ENCODE measurements at regions not wholly inside any gene's neighbourhood (a gene's known extent, or its start where the extent isn't known, plus 50 kb on each side); places are given as distances from the start of the nearest gene placed in this dataset.

GRCh38 chr10:120105492-120105891 lies 213.0 kb downstream of the SEC23IP start:
- no peak for TF ChIP-seq CTCF (IDR thresholded peaks at IDR 0.05)
- no peak for TF ChIP-seq EZH2 (IDR thresholded peaks at IDR 0.05)
- TF ChIP-seq EZH2phosphoT487 (IDR thresholded peaks at IDR 0.05) = no peak

Data from neural progenitor cell (in vitro differentiated cells).